ENCODE measurements at regions not wholly inside any gene's neighbourhood (a gene's known extent, or its start where the extent isn't known, plus 50 kb on each side); places are given as distances from the start of the nearest gene placed in this dataset.

- H3K4me3 ChIP-seq: no peak overlapping the region
- H3K4me1 ChIP-seq: peaks cover 0 to 13% (median 5%) of the 10 kb centered on the region in 4 donors
- DNase-seq: no peak
- ATAC-seq: no peak
- H3K9me3 ChIP-seq: no peaks in the 10 kb centered on the region
- TF ChIP-seq CTCF (IDR thresholded peaks at IDR 0.05) (no peak), POLR2A (IDR thresholded peaks at IDR 0.05) (no peak)
- no peak overlapping the region for H3K27ac ChIP-seq
- H3K27me3 ChIP-seq: no peaks in the 10 kb centered on the region
- 78% methylated on average over 5 of the region's 5 CpGs for WGBS (ENCODE audit: insufficient coverage, low coverage, low lambda C conversion rate, missing lambda C conversion rate)
- H3K36me3 ChIP-seq: no peaks in the 10 kb centered on the region
- intact Hi-C loops (cut with DNase I): no loop called here
Measured at GRCh38 chr5:53172630-53173029, 63.1 kb upstream of the MOCS2 start.

- DNase-seq (no peak), ATAC-seq (no peak)
- TF ChIP-seq CTCF (IDR thresholded peaks at IDR 0.05): no peak
- no peak for TF ChIP-seq POLR2A (IDR thresholded peaks at IDR 0.05)
- H3K27ac ChIP-seq: no peak overlapping the region
- no peaks in the 10 kb centered on the region for H3K9me3 ChIP-seq
- H3K4me1 ChIP-seq: peaks cover 0 to 9% (median 2%) of the 10 kb centered on the region in 4 donors
- no peaks in the 10 kb centered on the region for H3K27me3 ChIP-seq
- intact Hi-C loops (cut with DNase I): no loop called here
- no peaks in the 10 kb centered on the region for H3K36me3 ChIP-seq
- 87% methylated on average over 8 of the region's 8 CpGs for WGBS (ENCODE audit: insufficient coverage, low coverage, low lambda C conversion rate, missing lambda C conversion rate)
- H3K4me3 ChIP-seq: no peak overlapping the region
Measured at GRCh38 chr5:53173083-53173482, 63.5 kb upstream of the MOCS2 start.

GRCh38 chr5:53178830-53179229, 69.3 kb upstream of the MOCS2 start:
- Histone ChIP-seq H3K27ac (no peak overlapping the region), H3K27me3 (no peaks in the 10 kb centered on the region), H3K9me3 (no peaks in the 10 kb centered on the region), H3K4me1 (no peaks in the 10 kb centered on the region), H3K36me3 (no peaks in the 10 kb centered on the region), H3K4me3 (no peak overlapping the region)
- intact Hi-C loops (cut with DNase I): no loop called here
- ATAC-seq (no peak), DNase-seq (no peak)
- TF ChIP-seq CTCF (IDR thresholded peaks at IDR 0.05): no peak
- TF ChIP-seq POLR2A (IDR thresholded peaks at IDR 0.05): no peak
- 55% methylated on average over 4 of the region's 4 CpGs for WGBS (ENCODE audit: insufficient coverage, low coverage, low lambda C conversion rate, missing lambda C conversion rate)

GRCh38 chr5:53179691-53180090, 70.1 kb upstream of the MOCS2 start:
- TF ChIP-seq CTCF (IDR thresholded peaks at IDR 0.05): no peak
- no peak for TF ChIP-seq POLR2A (IDR thresholded peaks at IDR 0.05)
- ATAC-seq (no peak), DNase-seq (no peak)
- no peaks in the 10 kb centered on the region for H3K36me3 ChIP-seq
- no peak overlapping the region for H3K4me3 ChIP-seq
- H3K27ac ChIP-seq: no peak overlapping the region
- no peaks in the 10 kb centered on the region for H3K4me1 ChIP-seq
- H3K27me3 ChIP-seq: no peaks in the 10 kb centered on the region
- no peaks in the 10 kb centered on the region for H3K9me3 ChIP-seq
- 93% methylated on average over 4 of the region's 4 CpGs for WGBS (ENCODE audit: insufficient coverage, low coverage, low lambda C conversion rate, missing lambda C conversion rate)
- intact Hi-C loops (cut with DNase I): no loop called here

- Histone ChIP-seq H3K27ac (no peak overlapping the region), H3K27me3 (no peaks in the 10 kb centered on the region), H3K4me3 (no peak overlapping the region), H3K36me3 (no peaks in the 10 kb centered on the region), H3K4me1 (no peaks in the 10 kb centered on the region), H3K9me3 (no peaks in the 10 kb centered on the region)
- TF ChIP-seq CTCF (IDR thresholded peaks at IDR 0.05) (no peak), POLR2A (IDR thresholded peaks at IDR 0.05) (no peak)
- no peak for DNase-seq
- intact Hi-C loops (cut with DNase I): no loop called here
- WGBS (ENCODE audit: insufficient coverage, low coverage, low lambda C conversion rate, missing lambda C conversion rate): 64% methylated on average over 2 of the region's 5 CpGs
- ATAC-seq: no peak
Measured at GRCh38 chr5:53180538-53180937, 71.0 kb upstream of the MOCS2 start.

Measured in right lobe of liver (tissue), 6 donors.